Panc1 (cell line): ENCODE measurements at regions not wholly inside any gene's neighbourhood (a gene's known extent, or its start where the extent isn't known, plus 50 kb on each side); places are given as distances from the start of the nearest gene placed in this dataset.

Experiments used
- POLR2AphosphoS5 ChIP-seq: IDR thresholded peaks from 2 replicates; pipeline ENCODE4 v1.6.1; 2012; ENCODE audit warnings: mild to moderate bottlenecking, low read depth, low read length, moderate library complexity
- TF ChIP-seq, protein P1 (sequence below): fragments of 450-650 bp; IDR thresholded peaks from 2 replicates; pipeline ENCODE4 v1.5.1; 2017; ENCODE audit warnings: mild to moderate bottlenecking

DNA sequence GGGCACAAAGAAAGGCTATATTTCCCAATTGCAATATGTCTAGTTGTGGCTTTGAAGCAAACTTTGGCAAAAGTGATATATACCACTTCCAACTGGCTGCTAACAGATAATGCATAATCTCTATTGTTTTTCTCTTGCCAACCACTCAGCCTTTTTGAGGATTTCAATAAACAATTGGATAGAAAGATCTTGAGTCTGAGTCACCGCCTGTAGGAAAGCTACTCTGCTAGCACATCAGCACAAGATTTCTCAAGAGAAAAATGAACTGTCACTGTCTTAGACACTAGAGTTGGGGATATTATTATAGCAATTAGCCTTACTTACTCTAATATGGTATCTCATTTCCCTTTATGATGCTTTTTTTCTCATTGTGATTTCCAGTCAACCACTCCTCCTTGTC, 119.7 kb downstream of the SST start:
- TF ChIP-seq, protein P1, sequence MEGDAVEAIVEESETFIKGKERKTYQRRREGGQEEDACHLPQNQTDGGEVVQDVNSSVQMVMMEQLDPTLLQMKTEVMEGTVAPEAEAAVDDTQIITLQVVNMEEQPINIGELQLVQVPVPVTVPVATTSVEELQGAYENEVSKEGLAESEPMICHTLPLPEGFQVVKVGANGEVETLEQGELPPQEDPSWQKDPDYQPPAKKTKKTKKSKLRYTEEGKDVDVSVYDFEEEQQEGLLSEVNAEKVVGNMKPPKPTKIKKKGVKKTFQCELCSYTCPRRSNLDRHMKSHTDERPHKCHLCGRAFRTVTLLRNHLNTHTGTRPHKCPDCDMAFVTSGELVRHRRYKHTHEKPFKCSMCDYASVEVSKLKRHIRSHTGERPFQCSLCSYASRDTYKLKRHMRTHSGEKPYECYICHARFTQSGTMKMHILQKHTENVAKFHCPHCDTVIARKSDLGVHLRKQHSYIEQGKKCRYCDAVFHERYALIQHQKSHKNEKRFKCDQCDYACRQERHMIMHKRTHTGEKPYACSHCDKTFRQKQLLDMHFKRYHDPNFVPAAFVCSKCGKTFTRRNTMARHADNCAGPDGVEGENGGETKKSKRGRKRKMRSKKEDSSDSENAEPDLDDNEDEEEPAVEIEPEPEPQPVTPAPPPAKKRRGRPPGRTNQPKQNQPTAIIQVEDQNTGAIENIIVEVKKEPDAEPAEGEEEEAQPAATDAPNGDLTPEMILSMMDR = no peak
- TF ChIP-seq POLR2AphosphoS5 = no peak
